IPS-18a (cell line): ENCODE measurements at regions not wholly inside any gene's neighbourhood (a gene's known extent, or its start where the extent isn't known, plus 50 kb on each side); places are given as distances from the start of the nearest gene placed in this dataset.

Experiments
- H3K27ac ChIP-seq: one replicate; pipeline ENCODE4 v1.5.1; 2013; ENCODE audit warnings: low read length
- H3K27me3 ChIP-seq: one replicate; pipeline ENCODE4 v1.6.1; 2013; ENCODE audit warnings: mild to moderate bottlenecking, low read length; ENCODE audit not compliant: control insufficient read depth, insufficient read depth
- H3K36me3 ChIP-seq: one replicate; pipeline ENCODE4 v1.6.1; 2013; ENCODE audit warnings: low read depth, low read length; ENCODE audit not compliant: control insufficient read depth
- H3K4me1 ChIP-seq: one replicate; pipeline ENCODE4 v1.6.1; 2013; ENCODE audit warnings: low read depth, low read length; ENCODE audit not compliant: control insufficient read depth
- H3K4me3 ChIP-seq: one replicate; pipeline ENCODE4 v1.5.1; 2013; ENCODE audit warnings: low read length
- H3K9ac ChIP-seq: one replicate; pipeline ENCODE4 v1.6.1; 2013; ENCODE audit warnings: mild to moderate bottlenecking, low read length, moderate library complexity
- H3K9me3 ChIP-seq: one replicate; pipeline ENCODE4 v1.6.1; 2013; ENCODE audit warnings: low read depth, low read length; ENCODE audit not compliant: control insufficient read depth

DNA sequence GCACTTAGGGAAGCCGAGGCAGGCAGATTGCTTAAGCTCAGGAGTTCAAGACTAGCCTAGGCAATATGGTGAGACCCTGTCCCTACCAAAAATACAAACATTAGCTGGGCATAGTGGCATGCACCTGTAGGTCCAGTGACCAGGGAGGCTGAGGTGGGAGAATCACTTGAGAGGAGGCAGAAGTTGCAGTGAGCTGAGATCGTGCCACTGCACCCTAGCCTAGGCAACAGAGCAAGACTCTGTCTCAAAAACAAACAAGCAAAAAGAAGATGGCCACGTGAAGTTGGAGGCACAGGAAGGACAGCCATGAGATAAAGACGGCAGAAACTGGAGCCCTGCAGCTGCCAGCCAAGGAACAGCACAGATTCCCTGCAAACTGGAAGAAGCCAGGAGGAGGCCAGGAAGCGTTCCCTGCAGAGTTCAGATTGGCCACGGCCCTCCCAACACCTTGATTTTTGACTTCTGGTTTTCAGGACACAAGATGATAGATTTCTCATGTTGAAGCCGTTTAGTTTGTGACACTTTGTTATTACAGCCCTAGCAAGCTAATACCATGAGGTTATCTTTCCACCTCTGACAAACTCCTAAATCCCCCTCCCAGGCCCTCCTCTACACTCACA is 786.7 kb downstream of the UQCRFS1 start:
- Histone ChIP-seq H3K36me3 (no peaks in the 10 kb centered on the region), H3K4me1 (peaks cover 44% of the 10 kb centered on the region), H3K27me3 (no peaks in the 10 kb centered on the region), H3K9me3 (no peaks in the 10 kb centered on the region), H3K4me3 (no peak overlapping the region), H3K9ac (no peak overlapping the region), H3K27ac (no peak overlapping the region)

DNA sequence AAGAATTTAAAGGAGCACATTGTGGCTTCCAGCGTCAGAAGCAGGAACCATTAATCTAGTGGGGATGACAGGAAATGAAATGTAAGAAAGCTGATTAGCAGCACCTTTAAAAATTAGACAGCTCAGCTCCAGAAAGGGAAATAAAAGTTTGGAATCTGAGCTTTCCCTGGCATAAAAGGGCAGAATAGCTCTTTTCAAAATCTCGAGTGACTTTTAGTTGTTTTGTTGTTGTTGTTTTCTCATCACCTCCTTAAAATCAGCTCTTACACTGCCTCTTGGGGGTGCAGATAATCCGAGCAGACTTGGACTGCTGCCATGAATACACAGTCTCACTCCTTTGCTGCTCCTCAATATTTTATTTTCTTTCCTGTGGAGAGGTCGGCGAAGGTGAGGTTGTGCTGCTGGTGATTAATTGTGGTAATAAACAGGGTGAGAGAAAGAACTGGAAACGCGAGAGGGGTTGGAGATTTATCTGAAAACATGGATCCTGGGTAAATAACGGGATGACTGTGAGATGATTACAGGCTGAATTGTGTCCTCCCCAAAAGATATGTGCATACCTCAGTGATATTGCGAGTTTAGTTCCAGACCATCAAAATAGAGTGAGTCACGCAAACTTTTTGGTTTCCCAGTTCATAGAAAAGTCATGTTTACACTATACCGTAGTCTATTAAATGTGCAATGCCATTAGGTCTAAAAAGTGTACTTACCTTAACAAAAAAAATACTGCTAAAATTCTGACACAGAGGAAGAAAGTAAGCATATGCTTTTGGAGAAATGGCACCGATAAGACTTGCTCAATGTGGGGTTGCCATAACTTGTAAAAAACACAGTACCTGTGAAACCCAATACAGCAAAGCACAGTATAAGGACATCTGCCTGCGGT is 787.7 kb downstream of the UQCRFS1 start:
- no peak overlapping the region for H3K27ac ChIP-seq
- H3K9ac ChIP-seq: no peak overlapping the region
- no peaks in the 10 kb centered on the region for H3K36me3 ChIP-seq
- no peak overlapping the region for H3K4me3 ChIP-seq
- H3K4me1 ChIP-seq: peaks cover 37% of the 10 kb centered on the region
- H3K27me3 ChIP-seq: no peaks in the 10 kb centered on the region
- H3K9me3 ChIP-seq: no peaks in the 10 kb centered on the region

DNA sequence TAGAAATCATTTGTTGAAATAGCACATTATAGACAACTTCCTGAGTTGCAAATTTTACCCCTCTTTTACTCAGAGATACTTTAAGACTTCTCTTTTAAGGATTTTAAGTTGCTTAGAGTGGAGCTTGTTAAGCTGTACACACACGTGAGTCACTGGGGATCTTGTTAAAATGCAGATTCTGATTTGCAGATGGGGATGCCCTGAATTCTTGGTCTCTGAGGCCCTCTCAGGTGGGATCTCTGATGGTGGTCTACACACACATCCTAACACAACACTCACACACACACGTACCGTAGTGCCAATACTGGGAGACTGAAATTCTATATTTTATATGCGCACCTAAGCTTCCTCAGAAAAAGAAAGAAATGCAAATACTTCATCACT is 788.3 kb downstream of the UQCRFS1 start:
- Histone ChIP-seq H3K27ac (no peak overlapping the region), H3K27me3 (no peaks in the 10 kb centered on the region), H3K36me3 (no peaks in the 10 kb centered on the region), H3K4me3 (no peak overlapping the region), H3K9me3 (no peaks in the 10 kb centered on the region), H3K9ac (no peak overlapping the region), H3K4me1 (peaks cover 37% of the 10 kb centered on the region)

DNA sequence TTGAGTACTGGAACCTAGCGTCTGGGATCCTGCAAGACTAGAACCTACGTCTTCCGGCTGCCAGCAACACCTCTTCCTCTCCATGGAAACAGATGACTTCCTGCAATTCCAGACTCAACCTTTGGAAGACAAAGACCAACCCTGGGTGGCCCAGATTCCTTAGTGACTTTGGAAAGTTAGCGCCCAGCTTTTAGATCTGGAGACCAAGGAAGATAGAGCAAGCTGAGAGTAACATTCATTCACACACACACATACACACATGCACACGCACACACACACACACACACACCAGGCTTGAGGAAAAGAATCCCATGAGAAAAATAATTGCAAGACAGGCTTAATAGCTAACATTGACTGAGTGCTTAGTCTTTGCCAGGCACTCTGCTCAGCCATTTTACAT is 788.9 kb downstream of the UQCRFS1 start:
- Histone ChIP-seq H3K9ac (no peak overlapping the region), H3K36me3 (no peaks in the 10 kb centered on the region), H3K27me3 (no peaks in the 10 kb centered on the region), H3K4me1 (peaks cover 37% of the 10 kb centered on the region), H3K4me3 (no peak overlapping the region), H3K27ac (peak overlapping the region; percentile 51), H3K9me3 (no peaks in the 10 kb centered on the region)

- H3K9me3 ChIP-seq: no peaks in the 10 kb centered on the region
- H3K36me3 ChIP-seq: no peaks in the 10 kb centered on the region
- H3K27me3 ChIP-seq: no peaks in the 10 kb centered on the region
- H3K4me3 ChIP-seq: no peak overlapping the region
- no peak overlapping the region for H3K27ac ChIP-seq
- peaks cover 37% of the 10 kb centered on the region for H3K4me1 ChIP-seq
- no peak overlapping the region for H3K9ac ChIP-seq
Observed at GRCh38 chr19:28422791-28423650, 789.9 kb downstream of the UQCRFS1 start.

DNA sequence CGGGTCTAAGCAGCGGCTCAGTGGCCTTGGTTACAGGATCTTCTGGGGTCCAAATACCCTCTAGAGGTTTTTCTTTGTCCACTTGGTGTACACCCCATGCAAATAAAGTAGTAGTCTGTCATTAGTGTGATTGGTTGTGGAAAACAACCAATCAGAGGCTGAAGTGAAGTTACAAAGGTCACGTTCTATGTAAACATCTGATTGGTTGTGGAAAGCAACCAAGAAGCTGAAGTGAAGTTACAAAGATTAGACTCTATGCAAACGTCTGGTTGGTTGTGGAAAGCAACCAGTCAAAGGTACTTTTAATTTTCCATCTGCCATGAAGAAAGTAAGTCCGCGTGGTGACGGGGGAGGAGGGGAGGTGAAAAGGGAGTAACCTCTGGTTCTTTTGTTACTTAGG is 790.9 kb downstream of the UQCRFS1 start:
- H3K9me3 ChIP-seq: no peaks in the 10 kb centered on the region
- H3K4me1 ChIP-seq: peaks cover 37% of the 10 kb centered on the region
- no peaks in the 10 kb centered on the region for H3K27me3 ChIP-seq
- H3K4me3 ChIP-seq: no peak overlapping the region
- no peaks in the 10 kb centered on the region for H3K36me3 ChIP-seq
- H3K9ac ChIP-seq: no peak overlapping the region
- no peak overlapping the region for H3K27ac ChIP-seq

GRCh38 chr19:28420811-28421550 is 792.0 kb downstream of the UQCRFS1 start:
- H3K4me1 ChIP-seq: peaks cover 31% of the 10 kb centered on the region
- H3K9me3 ChIP-seq: no peaks in the 10 kb centered on the region
- H3K27me3 ChIP-seq: no peaks in the 10 kb centered on the region
- H3K9ac ChIP-seq: no peak overlapping the region
- no peak overlapping the region for H3K4me3 ChIP-seq
- no peak overlapping the region for H3K27ac ChIP-seq
- no peaks in the 10 kb centered on the region for H3K36me3 ChIP-seq

DNA sequence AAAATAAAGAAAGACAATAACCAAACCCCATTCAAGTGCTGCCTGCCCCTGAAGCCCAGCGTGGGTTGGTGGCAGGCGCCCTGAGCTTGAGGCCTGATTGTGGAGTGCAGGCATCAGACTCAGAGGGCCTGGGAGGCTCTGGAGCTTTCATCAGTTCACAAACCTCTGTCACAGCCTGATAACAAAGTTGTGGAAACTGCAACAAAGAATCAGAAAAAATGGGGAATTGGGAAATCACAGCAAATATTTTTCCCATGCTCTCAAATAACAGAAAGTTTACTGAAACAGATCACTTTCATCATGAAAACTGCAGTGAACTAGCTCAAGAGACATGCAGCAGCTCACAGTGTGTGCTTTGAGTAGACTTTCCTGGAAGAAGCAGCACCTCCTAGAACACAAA is 793.6 kb downstream of the UQCRFS1 start:
- Histone ChIP-seq H3K9me3 (no peaks in the 10 kb centered on the region), H3K4me1 (peaks cover 14% of the 10 kb centered on the region), H3K4me3 (no peak overlapping the region), H3K9ac (no peak overlapping the region), H3K27ac (no peak overlapping the region), H3K27me3 (no peaks in the 10 kb centered on the region), H3K36me3 (no peaks in the 10 kb centered on the region)

- Histone ChIP-seq H3K9me3 (no peaks in the 10 kb centered on the region), H3K27me3 (no peaks in the 10 kb centered on the region), H3K36me3 (no peaks in the 10 kb centered on the region), H3K9ac (no peak overlapping the region), H3K27ac (no peak overlapping the region), H3K4me3 (no peak overlapping the region), H3K4me1 (no peaks in the 10 kb centered on the region)
Observed at GRCh38 chr19:28417361-28417760, 795.6 kb downstream of the UQCRFS1 start.

GRCh38 chr19:28416245-28416644 is 796.7 kb downstream of the UQCRFS1 start:
- no peak overlapping the region for H3K9ac ChIP-seq
- no peak overlapping the region for H3K4me3 ChIP-seq
- no peaks in the 10 kb centered on the region for H3K9me3 ChIP-seq
- no peak overlapping the region for H3K27ac ChIP-seq
- no peaks in the 10 kb centered on the region for H3K4me1 ChIP-seq
- H3K36me3 ChIP-seq: no peaks in the 10 kb centered on the region
- H3K27me3 ChIP-seq: no peaks in the 10 kb centered on the region

DNA sequence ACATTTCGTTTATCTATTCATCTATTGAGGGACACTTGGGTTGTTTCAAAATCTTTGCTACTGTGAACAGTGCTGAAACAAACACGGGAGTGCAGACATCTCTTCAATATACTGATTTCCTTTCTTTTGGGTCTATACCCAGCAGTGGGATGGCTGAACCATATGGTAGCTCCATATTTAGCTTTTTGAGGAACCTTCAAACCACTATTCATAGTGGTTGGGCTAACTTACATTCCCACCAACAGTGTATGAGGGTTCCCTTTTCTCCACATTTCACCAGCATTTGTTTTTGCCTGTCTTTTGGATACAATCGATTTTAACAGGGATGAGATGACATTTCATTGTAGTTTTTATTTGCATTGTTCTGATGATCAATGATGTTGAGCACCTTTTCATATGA is 798.2 kb downstream of the UQCRFS1 start:
- Histone ChIP-seq H3K36me3 (no peaks in the 10 kb centered on the region), H3K4me3 (no peak overlapping the region)

More for the DNA sequence above, 798.2 kb downstream of the UQCRFS1 start:
- Histone ChIP-seq H3K4me1 (no peaks in the 10 kb centered on the region), H3K9me3 (no peaks in the 10 kb centered on the region), H3K9ac (no peak overlapping the region), H3K27ac (no peak overlapping the region), H3K27me3 (no peaks in the 10 kb centered on the region)
